Lung (tissue), 11 donors: ENCODE measurements at regions not wholly inside any gene's neighbourhood (a gene's known extent, or its start where the extent isn't known, plus 50 kb on each side); places are given as distances from the start of the nearest gene placed in this dataset.
A peak's percentile ranks its signal among the peaks of the same experiment; 100 is the strongest.

Experiments
- ATAC-seq: fragments of 200-7000 bp; cut with Tn5 transposase; one replicate; pipeline ENCODE4 v1.9.1; 2020; ENCODE audit warnings: moderate number of reproducible peaks; ENCODE audit not compliant: insufficient read depth, low FRiP score
- DNase-seq, 3 donors: peaks; one replicate each; pipeline ENCODE4 v3.0.0-alpha.2; 2013 to 2017
- H3K27ac ChIP-seq, 2 donors: one replicate each; pipeline ENCODE4 v1.5.1; 2013; ENCODE audit warnings: mild to moderate bottlenecking in 2 of 2, moderate library complexity in 2 of 2, control low read depth in 1 of 2, inconsistent platforms in 1 of 2, low read depth in 1 of 2, low read length in 1 of 2
- H3K27me3 ChIP-seq, 3 donors: one replicate each; pipeline ENCODE4 v1.5.1; 2013; ENCODE audit warnings: low read length in 2 of 3; ENCODE audit not compliant: control insufficient read depth in 3 of 3, insufficient read depth in 3 of 3
- H3K36me3 ChIP-seq, 4 donors: one replicate each; pipeline ENCODE4 v1.5.1; 2013; ENCODE audit warnings: low read length in 4 of 4, mild to moderate bottlenecking in 1 of 4, moderate library complexity in 1 of 4; ENCODE audit not compliant: control insufficient read depth in 4 of 4, insufficient read depth in 4 of 4
- H3K4me1 ChIP-seq, 5 donors: one replicate each; pipeline ENCODE4 v1.5.1; 2013; ENCODE audit warnings: low read length in 5 of 5, mild to moderate bottlenecking in 2 of 5, moderate library complexity in 1 of 5; ENCODE audit not compliant: control insufficient read depth in 5 of 5, insufficient read depth in 5 of 5
- H3K4me3 ChIP-seq: one replicate; pipeline ENCODE4 v1.5.1; 2013; ENCODE audit warnings: mild to moderate bottlenecking, control low read depth, moderate library complexity
- H3K9ac ChIP-seq, 2 donors: one replicate each; pipeline ENCODE4 v1.5.1; 2013; ENCODE audit warnings: low read length in 2 of 2, control low read depth in 1 of 2; ENCODE audit not compliant: insufficient read depth in 1 of 2
- H3K9me3 ChIP-seq, 4 donors: one replicate each; pipeline ENCODE4 v1.5.1; 2013; ENCODE audit warnings: low read length in 3 of 4, mild to moderate bottlenecking in 1 of 4, moderate library complexity in 1 of 4; ENCODE audit not compliant: control insufficient read depth in 4 of 4, insufficient read depth in 3 of 4
- WGBS, 2 donors: extraction: QIAGEN DNeasy Blood & Tissue Kit; methylation state at CpG; one replicate each; pipeline ENCODE4 v1.1.7; 2013; 5-methylcytosine and 5-hydroxymethylcytosine counted together
- TF ChIP-seq, protein P1 (sequence below): IDR thresholded peaks from 2 replicates; pipeline ENCODE4 v1.5.1; 2012; ENCODE audit warnings: mild to moderate bottlenecking; ENCODE audit errors: control extremely low read depth, extremely low read depth
- donor health status: control.
- donor health status: control.
- donor health status: Bipolar disorder and iron deficiency.
- donor health status: healthy.
- donor health status: DM: yes; HTN: yes; CAD: no.

DNA sequence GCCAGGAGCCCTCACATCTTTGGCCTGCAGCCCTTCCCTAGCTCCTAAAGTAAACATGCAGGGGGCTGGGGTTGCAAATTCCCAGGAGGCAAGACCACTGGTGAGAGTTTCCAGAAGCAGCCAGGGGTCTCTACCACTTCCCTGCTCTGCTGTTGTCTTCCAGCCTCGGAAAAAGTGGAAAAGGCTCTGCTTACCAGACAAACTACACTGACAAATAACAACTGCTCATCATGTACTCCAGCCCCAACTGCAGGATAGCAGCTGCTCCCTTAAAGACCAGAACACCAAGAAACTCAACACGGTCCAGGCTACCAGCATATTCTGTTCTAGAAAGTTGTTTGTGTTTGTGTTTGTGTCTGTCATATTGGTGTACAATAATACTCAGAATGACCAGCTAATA lies 187.5 kb upstream of the MARCKS start:
- DNase-seq (peak; percentile 25 to 65 (median 62)), ATAC-seq (no peak)
- peak overlapping the region in 1 of 2 donors; percentile 45 for H3K27ac ChIP-seq
- no peak overlapping the region for H3K4me3 ChIP-seq
- peaks cover 0 to 44% (median 8%) of the 10 kb centered on the region in 5 donors for H3K4me1 ChIP-seq
- no peaks in the 10 kb centered on the region for H3K36me3 ChIP-seq
- 76 to 81% methylated on average over 2 of the region's 2 CpGs for WGBS, 2 donors
- H3K27me3 ChIP-seq: no peaks in the 10 kb centered on the region
- H3K9me3 ChIP-seq: no peaks in the 10 kb centered on the region
- TF ChIP-seq, protein P1, sequence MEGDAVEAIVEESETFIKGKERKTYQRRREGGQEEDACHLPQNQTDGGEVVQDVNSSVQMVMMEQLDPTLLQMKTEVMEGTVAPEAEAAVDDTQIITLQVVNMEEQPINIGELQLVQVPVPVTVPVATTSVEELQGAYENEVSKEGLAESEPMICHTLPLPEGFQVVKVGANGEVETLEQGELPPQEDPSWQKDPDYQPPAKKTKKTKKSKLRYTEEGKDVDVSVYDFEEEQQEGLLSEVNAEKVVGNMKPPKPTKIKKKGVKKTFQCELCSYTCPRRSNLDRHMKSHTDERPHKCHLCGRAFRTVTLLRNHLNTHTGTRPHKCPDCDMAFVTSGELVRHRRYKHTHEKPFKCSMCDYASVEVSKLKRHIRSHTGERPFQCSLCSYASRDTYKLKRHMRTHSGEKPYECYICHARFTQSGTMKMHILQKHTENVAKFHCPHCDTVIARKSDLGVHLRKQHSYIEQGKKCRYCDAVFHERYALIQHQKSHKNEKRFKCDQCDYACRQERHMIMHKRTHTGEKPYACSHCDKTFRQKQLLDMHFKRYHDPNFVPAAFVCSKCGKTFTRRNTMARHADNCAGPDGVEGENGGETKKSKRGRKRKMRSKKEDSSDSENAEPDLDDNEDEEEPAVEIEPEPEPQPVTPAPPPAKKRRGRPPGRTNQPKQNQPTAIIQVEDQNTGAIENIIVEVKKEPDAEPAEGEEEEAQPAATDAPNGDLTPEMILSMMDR: no peak
- peak overlapping the region in 1 of 2 donors; percentile 27 for H3K9ac ChIP-seq

DNA sequence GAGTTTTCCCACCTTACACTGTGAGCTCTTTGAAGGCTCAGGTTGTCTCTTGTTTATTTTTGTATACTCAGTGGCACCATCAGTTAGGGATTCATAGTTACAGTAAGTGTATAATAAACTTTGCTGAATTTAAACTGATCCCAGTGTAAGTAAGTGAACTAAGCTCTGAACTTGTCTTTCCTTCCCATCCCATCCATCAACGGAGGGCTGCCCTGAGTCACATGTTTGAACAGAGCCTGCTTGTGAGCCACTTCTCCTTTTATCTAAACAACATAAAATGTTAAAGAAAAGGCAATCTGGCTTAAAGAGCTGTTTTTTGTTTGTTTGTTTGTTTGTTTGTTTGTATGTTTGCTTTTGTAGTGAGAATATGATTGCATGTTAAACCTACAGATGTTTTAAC lies 185.7 kb upstream of the MARCKS start:
- DNase-seq (peak in 2 of 3 donors; percentile 52 to 64), ATAC-seq (no peak)
- Histone ChIP-seq H3K27me3 (no peaks in the 10 kb centered on the region), H3K4me1 (peaks cover 0 to 44% (median 8%) of the 10 kb centered on the region in 5 donors), H3K4me3 (no peak overlapping the region), H3K9ac (peak overlapping the region in 1 of 2 donors; percentile 66), H3K27ac (no peak overlapping the region), H3K36me3 (no peaks in the 10 kb centered on the region), H3K9me3 (no peaks in the 10 kb centered on the region)
- TF ChIP-seq, protein P1: no peak
- 4 to 24% methylated on average over 1 of the region's 1 CpG for WGBS, 2 donors

DNA sequence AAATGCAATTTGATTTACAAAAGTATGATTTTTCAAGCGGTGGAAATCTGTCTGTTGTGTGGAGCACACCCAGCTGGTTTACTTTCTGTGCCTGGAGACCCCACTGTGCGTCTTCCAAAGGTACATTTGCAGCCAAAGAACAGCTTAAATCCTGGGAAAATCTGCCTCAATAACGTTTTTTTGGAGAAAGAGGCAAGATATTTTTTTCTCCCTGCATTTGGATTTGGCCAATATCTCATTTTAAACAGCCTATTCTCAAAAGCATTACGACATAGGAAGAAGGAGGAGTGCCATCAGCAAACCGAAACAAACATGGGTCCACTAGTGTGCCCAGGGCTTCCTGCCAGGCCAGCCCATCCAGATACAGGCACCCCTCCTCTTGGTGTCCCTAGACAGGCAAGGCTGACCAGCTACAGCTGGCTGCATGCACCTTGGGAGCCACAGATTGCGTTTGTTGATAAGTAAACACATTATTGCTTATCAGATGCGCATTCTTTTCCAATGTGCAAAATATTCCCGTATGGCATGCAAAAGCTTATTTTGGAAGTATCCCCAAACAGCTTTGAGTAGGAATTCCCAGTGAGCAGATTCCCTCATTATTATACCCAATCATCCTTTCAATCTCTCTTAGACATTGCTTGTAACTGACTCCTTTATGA lies 184.5 kb upstream of the MARCKS start:
- Histone ChIP-seq H3K36me3 (no peaks in the 10 kb centered on the region), H3K9ac (peak overlapping the region in 1 of 2 donors; percentile 78), H3K27ac (peak overlapping the region in 1 of 2 donors; percentile 60), H3K9me3 (no peaks in the 10 kb centered on the region), H3K4me3 (no peak overlapping the region), H3K4me1 (peaks cover 0 to 44% (median 8%) of the 10 kb centered on the region in 5 donors), H3K27me3 (no peaks in the 10 kb centered on the region)
- no peak for ATAC-seq
- TF ChIP-seq, protein P1: no peak
- peak; percentile 80 to 93 (median 91) for DNase-seq
- 38 to 52% methylated on average over 8 of the region's 8 CpGs for WGBS, 2 donors

DNA sequence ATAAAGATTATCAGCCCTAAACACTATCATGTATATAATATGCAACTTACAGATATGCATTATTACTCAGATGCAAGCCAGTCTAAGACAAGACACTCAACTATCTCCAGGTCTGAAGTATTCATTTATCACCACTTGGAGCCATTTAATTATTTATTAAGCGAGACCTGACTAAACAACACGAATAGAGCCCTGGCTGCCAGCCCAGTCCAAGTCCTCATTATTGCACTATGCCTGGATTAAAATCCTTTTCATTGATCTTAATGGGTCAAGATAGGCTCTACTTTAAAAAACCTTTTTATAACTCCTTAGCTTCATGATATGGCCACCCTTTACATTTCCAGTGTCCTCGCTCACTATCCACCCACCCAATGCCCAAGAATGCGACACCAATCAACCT lies 183.1 kb upstream of the MARCKS start:
- TF ChIP-seq, protein P1: no peak
- no peak for ATAC-seq
- H3K27ac ChIP-seq: no peak overlapping the region
- H3K36me3 ChIP-seq: no peaks in the 10 kb centered on the region
- no peaks in the 10 kb centered on the region for H3K9me3 ChIP-seq
- no peak overlapping the region for H3K9ac ChIP-seq
- H3K4me3 ChIP-seq: no peak overlapping the region
- no peak for DNase-seq
- WGBS, 2 donors: 69 to 80% methylated on average over 4 of the region's 4 CpGs
- peaks cover 0 to 40% (median 8%) of the 10 kb centered on the region in 5 donors for H3K4me1 ChIP-seq
- no peaks in the 10 kb centered on the region for H3K27me3 ChIP-seq
